GM18502 (cell line): ENCODE measurements at regions not wholly inside any gene's neighbourhood (a gene's known extent, or its start where the extent isn't known, plus 50 kb on each side); places are given as distances from the start of the nearest gene placed in this dataset.

Experiments
- ATAC-seq: cut with Tn5 transposase; IDR thresholded peaks from one replicate; pipeline ENCODE4 v1.9.1; 2021; ENCODE audit warnings: mild to moderate bottlenecking; ENCODE audit not compliant: unreplicated experiment, poor library complexity

- no peak for ATAC-seq
These were observed 73.3 kb upstream of the DPH5 start for GRCh38 chr1:101098907-101099306.

- no peak for ATAC-seq
These were observed 72.7 kb upstream of the DPH5 start for GRCh38 chr1:101098327-101098726.

- no peak for ATAC-seq
These were observed 64.2 kb upstream of the DPH5 start for GRCh38 chr1:101089613-101090338.

- no peak for ATAC-seq
These were observed 62.8 kb upstream of the DPH5 start for GRCh38 chr1:101088431-101088830.

GRCh38 chr1:101086783-101087182 lies 61.2 kb upstream of the DPH5 start:
- ATAC-seq = no peak

- ATAC-seq = peak; percentile 94
These were observed 56.2 kb upstream of the DPH5 start for GRCh38 chr1:101081496-101082488.

- no peak for ATAC-seq
These were observed 55.3 kb upstream of the DPH5 start for GRCh38 chr1:101080859-101081258.

GRCh38 chr1:101079341-101079740 lies 53.8 kb upstream of the DPH5 start:
- ATAC-seq = no peak

GRCh38 chr1:101077849-101078248 lies 52.3 kb upstream of the DPH5 start:
- no peak for ATAC-seq

GRCh38 chr1:101075926-101076325 lies 50.3 kb upstream of the DPH5 start:
- no peak for ATAC-seq
